OCI-LY7 (cell line): ENCODE measurements at regions not wholly inside any gene's neighbourhood (a gene's known extent, or its start where the extent isn't known, plus 50 kb on each side); places are given as distances from the start of the nearest gene placed in this dataset.

Experiments used
- EZH2phosphoT487 ChIP-seq: fragments of 200-600 bp; sonication (generic); IDR thresholded peaks from 2 replicates; pipeline ENCODE4 v1.6.1; 2018; ENCODE audit warnings: low read depth, borderline replicate concordance, mild to moderate bottlenecking, mixed run types, antibody characterized with exemption, low read length, moderate library complexity, mixed read lengths
- TF ChIP-seq, protein P1 (sequence below): fragments of 200-600 bp; sonication (generic); conservative IDR thresholded peaks from 2 replicates; pipeline ENCODE4 v1.5.1; 2014; ENCODE audit warnings: mild to moderate bottlenecking, antibody characterized with exemption, low read length, moderate library complexity, mixed read lengths

GRCh38 chr12:19030180-19030579 is 99.4 kb upstream of the PLEKHA5 start:
- no peak for TF ChIP-seq EZH2phosphoT487
- TF ChIP-seq, protein P1, sequence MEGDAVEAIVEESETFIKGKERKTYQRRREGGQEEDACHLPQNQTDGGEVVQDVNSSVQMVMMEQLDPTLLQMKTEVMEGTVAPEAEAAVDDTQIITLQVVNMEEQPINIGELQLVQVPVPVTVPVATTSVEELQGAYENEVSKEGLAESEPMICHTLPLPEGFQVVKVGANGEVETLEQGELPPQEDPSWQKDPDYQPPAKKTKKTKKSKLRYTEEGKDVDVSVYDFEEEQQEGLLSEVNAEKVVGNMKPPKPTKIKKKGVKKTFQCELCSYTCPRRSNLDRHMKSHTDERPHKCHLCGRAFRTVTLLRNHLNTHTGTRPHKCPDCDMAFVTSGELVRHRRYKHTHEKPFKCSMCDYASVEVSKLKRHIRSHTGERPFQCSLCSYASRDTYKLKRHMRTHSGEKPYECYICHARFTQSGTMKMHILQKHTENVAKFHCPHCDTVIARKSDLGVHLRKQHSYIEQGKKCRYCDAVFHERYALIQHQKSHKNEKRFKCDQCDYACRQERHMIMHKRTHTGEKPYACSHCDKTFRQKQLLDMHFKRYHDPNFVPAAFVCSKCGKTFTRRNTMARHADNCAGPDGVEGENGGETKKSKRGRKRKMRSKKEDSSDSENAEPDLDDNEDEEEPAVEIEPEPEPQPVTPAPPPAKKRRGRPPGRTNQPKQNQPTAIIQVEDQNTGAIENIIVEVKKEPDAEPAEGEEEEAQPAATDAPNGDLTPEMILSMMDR, result no peak
